HepG2 (cell line): ENCODE measurements at regions not wholly inside any gene's neighbourhood (a gene's known extent, or its start where the extent isn't known, plus 50 kb on each side); places are given as distances from the start of the nearest gene placed in this dataset.

Experiments
- ATAC-seq: fragments of 200-7000 bp; cut with Tn5 transposase; 3 replicates; pipeline ENCODE4 v1.9.1; 2020; ENCODE audit warnings: mild to moderate bottlenecking, moderate library complexity
- BruUV-seq: library from RNA; stranded (reverse); fragments of 400-500 nt; replicated peaks from 2 replicates; lab custom pipeline; 2021; lab: Mats Ljungman, UMichigan
- CTCF ChIA-PET: fragments of 300-600 bp; formaldehyde crosslinking; extraction: SDS; loops from one replicate; lab custom pipeline; 2021; ENCODE audit warnings: low total read pairs, inconsistent platforms, low intra/inter-chr PET ratio; lab: Yijun Ruan, JAX
- POLR2A ChIA-PET: fragments of 350-600 bp; sonication (Branson Sonifier 250); formaldehyde crosslinking; loops from one replicate; lab custom pipeline; 2020; ENCODE audit warnings: antibody characterized with exemption, inconsistent platforms; lab: Yijun Ruan, JAX
- DNase-seq: peaks from one replicate; pipeline ENCODE4 v3.0.0-alpha.2; 2015; ENCODE audit warnings: low spot score
- FAIRE-seq: peaks from 3 replicates; lab custom pipeline; 2011; peaks lifted over from hg19 to GRCh38; lab: Jason Lieb, UNC
- H2AFZ ChIP-seq: one replicate; pipeline ENCODE4 v1.6.1; 2011; ENCODE audit warnings: low read length, inconsistent platforms
- H3K27ac ChIP-seq: fragments of 300-600 bp; 3 replicates; pipeline ENCODE4 v1.8.0; 2011; ENCODE audit warnings: mixed run types, mild to moderate bottlenecking, mixed read lengths, low read length, inconsistent platforms; ENCODE audit not compliant: insufficient read depth; ENCODE audit errors: extremely low read length
- H3K27me3 ChIP-seq, 2 experiments: fragments of 200-600 bp in 1 of 2; 2 replicates in 1 of 2; 3 replicates in 1 of 2; pipeline versions ENCODE4 v1.6.0 to v1.8.0; 2011; ENCODE audit warnings: low read length in 2 of 2, mild to moderate bottlenecking in 2 of 2, moderate library complexity in 2 of 2, inconsistent platforms in 1 of 2; ENCODE audit not compliant: insufficient read depth in 2 of 2, control insufficient read depth in 1 of 2
- H3K36me3 ChIP-seq, 2 experiments: fragments of 200-600 bp in 1 of 2; replicated peaks in 1 of 2; 2 replicates in 1 of 2; 3 replicates in 1 of 2; pipeline versions ENCODE4 v1.5.1 to v1.8.0; 2011; ENCODE audit warnings: low read length in 2 of 2, inconsistent platforms in 1 of 2; ENCODE audit not compliant: insufficient read depth in 2 of 2, control insufficient read depth in 1 of 2
- H3K4me1 ChIP-seq: 2 replicates; pipeline ENCODE4 v1.5.1; 2012; ENCODE audit warnings: low read length, inconsistent platforms; ENCODE audit not compliant: insufficient read depth
- H3K4me2 ChIP-seq: 2 replicates; pipeline ENCODE4 v1.6.0; 2011; ENCODE audit warnings: low read depth, low read length, inconsistent platforms
- H3K4me3 ChIP-seq, 3 experiments: fragments of 200-600 bp in 1 of 3; sonication (generic), shearing (Covaris generic) in 1 of 3; replicated peaks in 1 of 3; 2 replicates each; pipeline ENCODE4 v1.5.1; 2011 to 2016; ENCODE audit warnings: low read length in 3 of 3, inconsistent platforms in 2 of 3, low read depth in 2 of 3, mild to moderate bottlenecking in 2 of 3, control low read depth in 1 of 3, mixed read lengths in 1 of 3; ENCODE audit not compliant: insufficient read depth in 1 of 3
- H3K79me2 ChIP-seq: one replicate; pipeline ENCODE4 v1.6.1; 2011; ENCODE audit warnings: low read length, inconsistent platforms; ENCODE audit not compliant: insufficient read depth
- H3K9ac ChIP-seq: 2 replicates; pipeline ENCODE4 v1.6.0; 2011; ENCODE audit warnings: mild to moderate bottlenecking, low read depth, low read length, inconsistent platforms; ENCODE audit not compliant: insufficient read depth
- H3K9me3 ChIP-seq: 2 replicates; pipeline ENCODE4 v1.5.1; 2012; ENCODE audit warnings: mild to moderate bottlenecking, low read length
- H4K20me1 ChIP-seq: 2 replicates; pipeline ENCODE4 v1.6.0; 2011; ENCODE audit warnings: inconsistent platforms, mild to moderate bottlenecking, low read length, moderate library complexity; ENCODE audit not compliant: insufficient read depth
- ATF7-NPFF ChIP-seq: sonication (generic); formaldehyde crosslinking; IDR thresholded peaks from 2 replicates; pipeline ENCODE4 v1.8.1; 2023; ENCODE audit warnings: mild to moderate bottlenecking, low read depth, missing genetic modification reagents, moderate library complexity
- BCL6 ChIP-seq: IDR thresholded peaks from 2 replicates; pipeline ENCODE4 v1.6.1; 2016; ENCODE audit warnings: missing genetic modification reagents, missing compliant biosample characterization
- ERF ChIP-seq: IDR thresholded peaks from 2 replicates; pipeline ENCODE4 v1.6.1; 2018; ENCODE audit warnings: missing biosample characterization, missing genetic modification reagents
- FOXA1 ChIP-seq, 2 experiments: fragments of 450-650 bp in 1 of 2; sonication (generic) in 1 of 2; formaldehyde crosslinking in 1 of 2; IDR thresholded peaks; 2 replicates each; pipeline versions ENCODE4 v1.4.0 to v1.6.1; 2016 to 2020; ENCODE audit warnings: missing genetic modification reagents in 1 of 2
- HIVEP1 ChIP-seq: sonication (generic); formaldehyde crosslinking; IDR thresholded peaks from 2 replicates; pipeline ENCODE4 v1.4.0; 2020; ENCODE audit warnings: mild to moderate bottlenecking, missing genetic modification reagents
- LCORL ChIP-seq, 2 experiments: fragments of 450-650 bp in 1 of 2; sonication (generic) in 1 of 2; formaldehyde crosslinking in 1 of 2; IDR thresholded peaks; 2 replicates each; pipeline versions ENCODE4 v1.5.0 to v1.6.1; 2017 to 2020; ENCODE audit warnings: antibody characterized with exemption in 1 of 2, missing genetic modification reagents in 1 of 2
- SPEN ChIP-seq: sonication (generic); formaldehyde crosslinking; IDR thresholded peaks from 2 replicates; pipeline ENCODE4 v1.5.1; 2020; ENCODE audit warnings: low read depth, mild to moderate bottlenecking, missing genetic modification reagents
- SSRP1 ChIP-seq: IDR thresholded peaks from 2 replicates; pipeline ENCODE4 v1.6.1; 2016; ENCODE audit warnings: control low read depth
- TP53 ChIP-seq: sonication (generic); formaldehyde crosslinking; conservative IDR thresholded peaks from 2 replicates; pipeline ENCODE4 v1.4.0; 2020; ENCODE audit warnings: missing genetic modification reagents
- ZFP37 ChIP-seq: sonication (generic); formaldehyde crosslinking; IDR thresholded peaks from 2 replicates; pipeline ENCODE4 v1.4.0; 2020; ENCODE audit warnings: missing genetic modification reagents, borderline replicate concordance
- ZFP62 ChIP-seq: sonication (generic); formaldehyde crosslinking; IDR thresholded peaks from 2 replicates; pipeline ENCODE4 v1.4.0; 2020; ENCODE audit warnings: missing genetic modification reagents
- ZNF160 ChIP-seq: sonication (generic); formaldehyde crosslinking; IDR thresholded peaks from 2 replicates; pipeline ENCODE4 v1.8.0; 2022; ENCODE audit warnings: mild to moderate bottlenecking, inconsistent platforms, missing genetic modification reagents
- ZNF260 ChIP-seq: sonication (generic); formaldehyde crosslinking; IDR thresholded peaks from 2 replicates; pipeline ENCODE4 v1.4.0; 2020; ENCODE audit warnings: missing genetic modification reagents, low read depth, mild to moderate bottlenecking, borderline replicate concordance
- ZNF782 ChIP-seq: sonication (generic); formaldehyde crosslinking; IDR thresholded peaks from 2 replicates; pipeline ENCODE4 v1.4.0; 2020; ENCODE audit warnings: missing genetic modification reagents, mild to moderate bottlenecking, borderline replicate concordance
- WGBS: methylation state at CpG from one replicate; pipeline ENCODE4 v1.1.6; 2017; ENCODE audit warnings: low lambda C conversion rate; 5-methylcytosine and 5-hydroxymethylcytosine counted together
- in situ Hi-C: cut with HindIII; loops from 2 replicates; pipeline ENCODE4 v1.10.0; 2017; ENCODE audit warnings: low pct_unique_long_range_greater_than_20kb; ENCODE audit not compliant: extremely low pct_ligation_motif_present
- intact Hi-C: fragments of 100-400 bp; cut with micrococcal nuclease; formaldehyde crosslinking; loops from one replicate; pipeline ENCODE4 v1.10.0; 2022; ENCODE audit not compliant: unreplicated experiment
- TF ChIP-seq, protein P1 (sequence below), 2 experiments: sonication (generic) in 1 of 2; formaldehyde crosslinking in 1 of 2; IDR thresholded peaks; 2 replicates each; pipeline versions ENCODE4 v1.5.1 to v1.6.1; 2011 to 2020; ENCODE audit warnings: borderline replicate concordance in 1 of 2, low read depth in 1 of 2, low read length in 1 of 2, mild to moderate bottlenecking in 1 of 2, missing genetic modification reagents in 1 of 2, moderate library complexity in 1 of 2

DNA sequence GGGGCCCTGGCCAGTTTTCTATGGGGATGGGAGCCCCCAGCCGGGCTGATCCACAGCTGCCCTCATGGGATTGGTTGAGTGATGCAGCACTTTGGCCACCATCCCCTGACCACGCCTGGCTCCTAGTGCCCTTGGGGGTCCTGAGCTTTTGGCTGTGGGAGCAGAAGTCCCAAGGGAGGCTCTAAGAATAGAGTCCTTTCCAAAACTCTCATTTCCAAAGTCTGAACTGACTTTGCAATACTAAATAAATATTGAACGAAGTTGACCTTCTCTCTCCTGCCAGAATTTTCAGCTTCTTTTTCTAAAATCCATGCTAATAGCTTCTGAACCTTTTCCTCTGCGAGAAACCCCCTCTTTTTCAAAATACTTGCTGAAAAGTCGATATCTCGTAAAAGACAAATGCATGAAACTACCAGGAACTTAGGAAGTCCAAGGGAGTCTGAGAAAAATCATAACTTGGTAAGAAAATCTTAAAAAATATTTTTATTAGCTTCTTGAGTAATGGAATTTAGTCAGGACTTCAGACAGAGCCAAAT, 62.7 kb upstream of the IGFBP3 start:
- no peak for ATAC-seq
- Histone ChIP-seq H3K79me2 (no peaks in the 10 kb centered on the region), H2AFZ (no peak overlapping the region), H4K20me1 (no peaks in the 10 kb centered on the region), H3K4me2 (peak overlapping the region; percentile 29; the same call in 1 of the 2 replicates), H3K9me3 (peaks cover 4% of the 10 kb centered on the region), H3K9ac (no peak overlapping the region), H3K27ac (no peak overlapping the region), H3K4me1 (peaks cover 80% of the 10 kb centered on the region), H3K27me3 (no peaks in the 10 kb centered on the region), H3K36me3 (no peaks in the 10 kb centered on the region), H3K4me3 (no peak overlapping the region)
- CTCF ChIA-PET: interaction anchor here (1.0 kb wide), 1 partner anchor 368 kb away, joined by 4 read pairs; no protein-coding TSS in a partner anchor
- BruUV-seq: no TSS peak
- intact Hi-C loops (no loop called here), in situ Hi-C loops (no loop called here)
- TF ChIP-seq LCORL (IDR thresholded peaks at IDR 0.05): no peak
- TF ChIP-seq LCORL (CRISPR knock-in tag; IDR thresholded peaks at IDR 0.05): 0 out of 2 replicates have a peak, but pooled peaks have one; percentile 31
- no peak for TF ChIP-seq FOXA1 (IDR thresholded peaks at IDR 0.05)
- TF ChIP-seq FOXA1 (CRISPR knock-in tag; IDR thresholded peaks at IDR 0.05): 0 out of 2 replicates have a peak, but pooled peaks have one; percentile 6
- no peak for TF ChIP-seq ZNF160 (CRISPR knock-in tag)
- POLR2A ChIA-PET: interaction anchor here (8.9 kb wide), 1 partner anchor 10 kb away, joined by 70 read pairs; no protein-coding TSS in a partner anchor
- WGBS: 32% methylated on average over 5 of the region's 6 CpGs
- FAIRE-seq: no peak
- DNase-seq: no peak

- no TSS peak for BruUV-seq
- intact Hi-C loops: no loop called here
- no peak for TF ChIP-seq HIVEP1 (CRISPR knock-in tag)
- TF ChIP-seq ZNF782: no peak
- no peak for TF ChIP-seq ZFP37 (CRISPR knock-in tag)
- no peak for TF ChIP-seq ATF7-NPFF
- no peak for TF ChIP-seq ZFP62 (CRISPR knock-in tag)
- TF ChIP-seq ERF (CRISPR knock-in tag): no peak
- TF ChIP-seq SPEN (CRISPR knock-in tag): no peak
- no peak for TF ChIP-seq BCL6
- TF ChIP-seq TP53: no peak
- TF ChIP-seq, protein P1, sequence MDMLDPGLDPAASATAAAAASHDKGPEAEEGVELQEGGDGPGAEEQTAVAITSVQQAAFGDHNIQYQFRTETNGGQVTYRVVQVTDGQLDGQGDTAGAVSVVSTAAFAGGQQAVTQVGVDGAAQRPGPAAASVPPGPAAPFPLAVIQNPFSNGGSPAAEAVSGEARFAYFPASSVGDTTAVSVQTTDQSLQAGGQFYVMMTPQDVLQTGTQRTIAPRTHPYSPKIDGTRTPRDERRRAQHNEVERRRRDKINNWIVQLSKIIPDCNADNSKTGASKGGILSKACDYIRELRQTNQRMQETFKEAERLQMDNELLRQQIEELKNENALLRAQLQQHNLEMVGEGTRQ (IDR thresholded peaks at IDR 0.05; ENCODE audit: low read depth, low read length): no peak
- TF ChIP-seq, protein P1 (CRISPR knock-in tag; IDR thresholded peaks at IDR 0.05; ENCODE audit: borderline replicate concordance): no peak
- no peak for TF ChIP-seq ZNF260 (CRISPR knock-in tag)
- no peak for TF ChIP-seq SSRP1 (CRISPR knock-in tag)
Measured at GRCh38 chr7:45982907-45983719, 62.0 kb upstream of the IGFBP3 start.

More at GRCh38 chr7:45982907-45983719, 62.0 kb upstream of the IGFBP3 start:
- in situ Hi-C loops: no loop called here
- Histone ChIP-seq H2AFZ (no peak overlapping the region), H4K20me1 (no peaks in the 10 kb centered on the region), H3K27me3 (no peaks in the 10 kb centered on the region), H3K4me2 (0 out of 2 replicates have a peak overlapping the region, but pooled peaks have one; percentile 29), H3K4me3 (no peak overlapping the region), H3K9ac (no peak overlapping the region), H3K27ac (no peak overlapping the region), H3K36me3 (no peaks in the 10 kb centered on the region), H3K79me2 (no peaks in the 10 kb centered on the region), H3K4me1 (peaks cover 80% of the 10 kb centered on the region), H3K9me3 (peaks cover 4% of the 10 kb centered on the region)
- ATAC-seq (no peak), FAIRE-seq (no peak), DNase-seq (no peak)
- ChIA-PET CTCF (no interaction called here), POLR2A (interaction anchor here (8.9 kb wide), 1 partner anchor 9 kb away, joined by 70 read pairs; no protein-coding TSS in a partner anchor)
- WGBS: 85% methylated on average over 10 of the region's 11 CpGs
